Naive B cell (primary cell): ENCODE measurements at regions not wholly inside any gene's neighbourhood (a gene's known extent, or its start where the extent isn't known, plus 50 kb on each side); places are given as distances from the start of the nearest gene placed in this dataset.
"Not testable (repeated sequence)": the region's sequence is repeated elsewhere in the genome, so short reads cannot be mapped to it uniquely, and the experiment has no call there.

Experiments
- ATAC-seq, 2 donors: fragments of 150-1000 bp; cut with Tn5 transposase; 2 replicates each; pipeline ENCODE4 v1.10.0; 2021; ENCODE audit warnings: low read depth in 2 of 2, mild to moderate bottlenecking in 2 of 2, moderate library complexity in 2 of 2
- DNase-seq: peaks from one replicate; pipeline ENCODE4 v3.0.0; 2022
- H3K27ac Mint-ChIP-seq, 6 donors: one replicate each; pipeline ENCODE4 v1.8.0; 2020 to 2022; ENCODE audit warnings: mild to moderate bottlenecking in 6 of 6, mixed read lengths in 6 of 6, moderate library complexity in 5 of 6, inconsistent platforms in 2 of 6
- H3K27me3 Mint-ChIP-seq, 3 donors: one replicate each; pipeline ENCODE4 v1.8.0; 2021 to 2022; ENCODE audit warnings: mixed read lengths in 3 of 3, mild to moderate bottlenecking in 1 of 3
- H3K36me3 Mint-ChIP-seq, 2 donors: one replicate each; pipeline ENCODE4 v1.8.0; 2020 to 2022; ENCODE audit warnings: mixed read lengths in 2 of 2, inconsistent platforms in 1 of 2, mild to moderate bottlenecking in 1 of 2
- H3K4me1 Mint-ChIP-seq, 3 donors: one replicate each; pipeline ENCODE4 v1.8.0; 2020 to 2022; ENCODE audit warnings: mixed read lengths in 3 of 3, inconsistent platforms in 1 of 3, mild to moderate bottlenecking in 1 of 3, moderate library complexity in 1 of 3
- H3K4me3 Mint-ChIP-seq, 8 donors: one replicate each; pipeline ENCODE4 v1.8.0; 2020 to 2022; ENCODE audit warnings: mild to moderate bottlenecking in 8 of 8, mixed read lengths in 8 of 8, moderate library complexity in 8 of 8, inconsistent platforms in 2 of 8
- H3K9me3 Mint-ChIP-seq, 7 donors: one replicate each; pipeline ENCODE4 v1.8.0; 2020 to 2022; ENCODE audit warnings: mixed read lengths in 7 of 7, mild to moderate bottlenecking in 5 of 7, inconsistent platforms in 2 of 7, moderate library complexity in 1 of 7

GRCh38 chr4:9577869-9578268 is 133.7 kb downstream of the DEFB131A start:
- H3K4me3 Mint-ChIP-seq, result not testable (repeated sequence)

DNA sequence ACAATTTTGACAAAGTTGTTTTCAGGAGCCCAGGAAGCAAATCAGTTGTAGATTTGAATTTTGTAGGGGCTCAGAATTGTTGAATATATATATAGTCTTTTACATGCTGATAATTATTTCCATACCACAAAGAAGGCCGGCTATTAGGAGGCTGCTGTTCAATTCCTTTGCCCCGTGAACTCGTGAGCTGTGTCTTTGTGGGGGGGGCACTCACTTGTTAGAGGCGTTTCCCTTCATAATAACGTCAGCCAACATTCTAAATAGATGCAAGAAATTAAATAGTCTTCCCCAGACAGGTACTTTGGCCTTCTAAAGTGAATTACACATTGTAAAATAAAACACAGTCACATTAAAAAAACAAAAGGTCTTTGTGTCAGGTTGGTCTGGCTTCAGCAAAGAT is 138.7 kb downstream of the DEFB131A start:
- not testable (repeated sequence) for H3K4me3 Mint-ChIP-seq, H3K27me3 Mint-ChIP-seq, H3K27ac Mint-ChIP-seq, H3K4me1 Mint-ChIP-seq, DNase-seq, ATAC-seq
- Mint-ChIP-seq H3K9me3 (peaks cover 13 to 29% (median 20%) of the 10 kb centered on the region in 7 donors), H3K36me3 (peaks cover 4 to 13% of the 10 kb centered on the region in 2 donors)

More at GRCh38 chr4:9577869-9578268, 133.7 kb downstream of the DEFB131A start:
- not testable (repeated sequence) for ATAC-seq, H3K27me3 Mint-ChIP-seq, DNase-seq, H3K27ac Mint-ChIP-seq, H3K4me1 Mint-ChIP-seq
- peaks cover 9 to 25% of the 10 kb centered on the region in 2 donors for H3K36me3 Mint-ChIP-seq
- peaks cover 20 to 54% (median 29%) of the 10 kb centered on the region in 7 donors for H3K9me3 Mint-ChIP-seq

DNA sequence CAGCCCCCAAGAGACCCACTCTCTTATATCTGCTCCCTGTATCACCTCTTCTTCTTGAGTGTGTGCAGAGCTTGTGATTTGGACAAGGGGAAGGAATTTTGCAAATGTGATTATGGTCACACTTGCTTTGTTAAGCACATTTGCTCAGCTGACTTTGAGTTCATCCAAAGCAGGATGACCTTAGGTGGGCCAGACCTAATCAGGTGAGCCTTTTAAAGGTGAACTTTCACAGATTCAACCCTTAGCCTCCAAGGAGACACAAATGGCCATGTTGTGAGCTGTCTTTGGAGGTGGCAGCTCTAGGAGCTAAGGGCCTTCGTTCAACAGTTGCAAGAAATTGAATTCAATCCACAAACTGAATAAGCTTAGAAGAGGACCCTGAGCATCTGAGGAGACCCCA is 147.8 kb downstream of the DEFB131A start:
- no peak for ATAC-seq
- Mint-ChIP-seq H3K9me3 (peaks cover 0 to 9% (median 4%) of the 10 kb centered on the region in 7 donors), H3K4me1 (no peaks in the 10 kb centered on the region), H3K4me3 (no peak overlapping the region), H3K27me3 (no peaks in the 10 kb centered on the region), H3K36me3 (no peaks in the 10 kb centered on the region), H3K27ac (no peak overlapping the region)
- no peak for DNase-seq

DNA sequence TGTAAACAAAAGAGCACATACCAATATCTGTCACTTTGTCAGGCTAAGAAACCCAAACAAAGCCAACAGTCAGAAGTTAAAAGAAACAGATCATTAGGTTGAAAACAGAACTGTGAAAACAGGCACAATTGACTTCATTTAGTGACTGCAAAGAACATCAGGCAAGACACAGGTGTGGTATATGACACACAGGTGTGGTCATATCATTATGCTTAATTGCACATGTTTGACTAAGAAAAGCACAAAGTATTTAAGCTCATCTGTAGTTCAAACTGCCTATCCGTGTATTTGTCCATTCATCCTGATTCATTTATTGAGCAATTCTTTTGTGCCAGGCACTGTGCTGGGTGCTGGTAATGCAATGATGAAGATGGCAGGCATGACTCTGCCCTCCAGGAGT is 150.7 kb downstream of the DEFB131A start:
- H3K4me1 Mint-ChIP-seq, result no peaks in the 10 kb centered on the region
- H3K9me3 Mint-ChIP-seq, result peaks cover 0 to 9% (median 4%) of the 10 kb centered on the region in 7 donors
- no peaks in the 10 kb centered on the region for H3K27me3 Mint-ChIP-seq
- DNase-seq (no peak), ATAC-seq (no peak)
- peak overlapping the region in 1 of 6 donors; percentile 60 for H3K27ac Mint-ChIP-seq
- H3K36me3 Mint-ChIP-seq, result no peaks in the 10 kb centered on the region
- no peak overlapping the region for H3K4me3 Mint-ChIP-seq

DNA sequence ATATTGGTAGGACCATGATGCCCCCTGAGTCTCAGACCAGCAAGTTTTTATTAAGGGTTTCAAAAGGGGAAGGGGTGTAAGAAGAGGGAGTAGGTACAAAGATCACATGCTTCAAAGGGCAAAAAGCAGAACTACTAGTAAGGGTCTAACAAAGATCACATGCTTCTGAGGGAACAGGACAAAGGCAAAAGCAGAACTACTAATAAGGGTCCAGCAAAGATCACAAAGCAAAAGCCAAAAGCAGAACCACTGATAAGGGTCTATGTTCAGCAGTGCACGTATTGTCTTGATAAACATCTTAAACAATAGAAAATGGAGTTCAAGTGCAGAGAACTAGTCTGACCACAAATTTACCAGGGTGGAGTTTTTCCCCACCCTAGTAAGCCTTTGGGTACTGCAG is 151.3 kb downstream of the DEFB131A start:
- not testable (repeated sequence) for H3K36me3 Mint-ChIP-seq, H3K4me3 Mint-ChIP-seq, ATAC-seq, DNase-seq, H3K9me3 Mint-ChIP-seq, H3K4me1 Mint-ChIP-seq, H3K27me3 Mint-ChIP-seq, H3K27ac Mint-ChIP-seq

GRCh38 chr4:9599266-9599665 is 155.1 kb downstream of the DEFB131A start:
- Mint-ChIP-seq H3K9me3 (peaks cover 0 to 9% (median 4%) of the 10 kb centered on the region in 7 donors), H3K27me3 (peaks cover 0 to 6% (median 0%) of the 10 kb centered on the region in 3 donors), H3K36me3 (no peaks in the 10 kb centered on the region), H3K27ac (no peak overlapping the region), H3K4me3 (no peak overlapping the region), H3K4me1 (peaks cover 0 to 6% (median 6%) of the 10 kb centered on the region in 3 donors)
- DNase-seq (no peak), ATAC-seq (no peak)

GRCh38 chr4:9600246-9600645 is 156.0 kb downstream of the DEFB131A start:
- Mint-ChIP-seq H3K9me3 (peaks cover 0 to 8% (median 4%) of the 10 kb centered on the region in 7 donors), H3K27ac (no peak overlapping the region), H3K4me3 (no peak overlapping the region), H3K27me3 (peaks cover 0 to 13% (median 0%) of the 10 kb centered on the region in 3 donors), H3K4me1 (peaks cover 0 to 13% (median 13%) of the 10 kb centered on the region in 3 donors), H3K36me3 (no peaks in the 10 kb centered on the region)
- ATAC-seq (no peak), DNase-seq (no peak)

DNA sequence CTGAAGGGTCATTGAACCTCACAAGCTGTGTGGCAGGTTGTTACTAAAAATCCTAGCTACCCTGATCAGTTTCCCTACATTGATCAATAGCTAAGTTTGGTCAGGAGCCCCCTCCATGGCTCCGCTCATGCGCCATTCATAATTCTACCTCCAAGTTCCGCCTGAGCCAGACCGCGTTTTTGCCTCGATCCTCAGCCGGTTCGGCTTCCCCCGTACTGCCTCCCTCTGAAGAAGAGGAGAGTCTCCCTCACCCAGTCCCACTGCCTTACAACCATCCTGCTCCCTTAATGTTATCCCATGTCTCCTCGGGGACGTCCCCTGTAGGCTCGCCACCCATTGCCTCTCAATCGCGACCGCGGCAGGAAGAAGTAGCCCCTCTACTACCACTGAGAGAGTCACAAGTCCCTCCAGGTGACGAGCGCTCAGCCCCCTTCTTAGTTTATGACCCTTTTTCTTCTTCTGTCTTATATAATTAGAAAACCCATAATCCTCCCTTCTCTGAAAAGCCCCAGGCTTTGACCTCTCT is 158.2 kb downstream of the DEFB131A start:
- Mint-ChIP-seq H3K4me3 (peak overlapping the region in 1 of 8 donors; percentile 35), H3K9me3 (peaks cover 0 to 4% (median 0%) of the 10 kb centered on the region in 7 donors), H3K36me3 (no peaks in the 10 kb centered on the region), H3K27ac (peak overlapping the region in 1 of 6 donors; percentile 79), H3K4me1 (peaks cover 0 to 13% (median 13%) of the 10 kb centered on the region in 3 donors), H3K27me3 (peaks cover 0 to 13% (median 5%) of the 10 kb centered on the region in 3 donors)
- no peak for DNase-seq
- no peak for ATAC-seq

- peaks cover 0 to 13% (median 5%) of the 10 kb centered on the region in 3 donors for H3K27me3 Mint-ChIP-seq
- H3K36me3 Mint-ChIP-seq, H3K9me3 Mint-ChIP-seq, ATAC-seq, DNase-seq: not testable (repeated sequence)
- H3K27ac Mint-ChIP-seq, result peak overlapping the region in 4 of 6 donors; percentile 42 to 87 (median 70)
- H3K4me3 Mint-ChIP-seq, result peak overlapping the region in 6 of 8 donors; percentile 3 to 83 (median 43)
- peaks cover 0 to 13% (median 13%) of the 10 kb centered on the region in 3 donors for H3K4me1 Mint-ChIP-seq
Observed at GRCh38 chr4:9604031-9604892, 160.0 kb downstream of the DEFB131A start.

DNA sequence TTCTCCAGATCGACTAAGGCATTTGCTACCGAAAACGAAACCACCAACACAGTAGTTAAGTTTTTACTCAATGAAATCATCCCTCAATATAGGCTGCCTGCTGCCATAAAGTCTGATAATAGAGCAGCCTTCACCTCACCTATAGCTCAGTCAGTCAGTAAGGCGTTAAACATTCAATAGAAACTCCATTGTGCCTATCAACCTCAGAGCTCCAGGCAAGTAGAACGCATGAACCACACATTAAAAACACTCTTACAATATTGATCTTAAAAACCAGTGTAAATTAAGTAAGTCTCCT is 160.6 kb downstream of the DEFB131A start:
- peaks cover 0 to 13% (median 13%) of the 10 kb centered on the region in 3 donors for H3K4me1 Mint-ChIP-seq

GRCh38 chr4:9608300-9608699 is 164.1 kb downstream of the DEFB131A start:
- Mint-ChIP-seq H3K27ac (no peak overlapping the region), H3K4me3 (no peak overlapping the region), H3K36me3 (no peaks in the 10 kb centered on the region), H3K27me3 (peaks cover 0 to 7% (median 5%) of the 10 kb centered on the region in 3 donors), H3K4me1 (peaks cover 0 to 13% (median 8%) of the 10 kb centered on the region in 3 donors), H3K9me3 (peaks cover 0 to 4% (median 0%) of the 10 kb centered on the region in 7 donors)
- ATAC-seq (no peak), DNase-seq (no peak)

More for the DNA sequence above, 160.6 kb downstream of the DEFB131A start:
- ATAC-seq, DNase-seq, H3K9me3 Mint-ChIP-seq, H3K36me3 Mint-ChIP-seq: not testable (repeated sequence)
- peaks cover 0 to 13% (median 5%) of the 10 kb centered on the region in 3 donors for H3K27me3 Mint-ChIP-seq
- H3K27ac Mint-ChIP-seq, result peak overlapping the region in 2 of 6 donors; percentile 56 to 87
- H3K4me3 Mint-ChIP-seq, result peak overlapping the region in 4 of 8 donors; percentile 38 to 83 (median 56)

DNA sequence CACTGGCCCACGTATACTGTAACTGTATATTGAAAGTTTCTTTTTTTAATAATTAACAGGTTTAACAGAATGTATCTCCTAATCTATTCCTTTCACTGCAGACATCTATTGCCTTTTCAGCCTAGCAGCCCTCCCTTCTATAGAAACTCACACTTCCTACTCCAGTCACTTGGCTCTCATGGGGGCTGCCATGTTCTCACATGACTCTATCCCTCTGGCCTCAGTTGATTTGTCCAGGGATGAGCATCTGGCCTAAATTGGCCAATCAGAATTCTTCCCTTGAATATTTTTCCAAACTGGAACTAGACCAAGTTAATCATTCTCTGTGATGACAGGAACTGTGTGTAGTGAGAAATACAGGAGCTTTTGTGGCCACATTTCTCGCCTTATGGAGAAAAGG is 166.1 kb downstream of the DEFB131A start:
- not testable (repeated sequence) for H3K27me3 Mint-ChIP-seq

GRCh38 chr4:9611101-9611500 is 166.9 kb downstream of the DEFB131A start:
- Mint-ChIP-seq H3K27ac (no peak overlapping the region), H3K4me1 (no peaks in the 10 kb centered on the region), H3K36me3 (no peaks in the 10 kb centered on the region), H3K27me3 (no peaks in the 10 kb centered on the region), H3K9me3 (peaks cover 0 to 4% (median 0%) of the 10 kb centered on the region in 7 donors), H3K4me3 (no peak overlapping the region)
- ATAC-seq (no peak), DNase-seq (no peak)

More for the DNA sequence above, 166.1 kb downstream of the DEFB131A start:
- H3K36me3 Mint-ChIP-seq, DNase-seq, H3K9me3 Mint-ChIP-seq, H3K4me3 Mint-ChIP-seq, H3K27ac Mint-ChIP-seq, H3K4me1 Mint-ChIP-seq, ATAC-seq: not testable (repeated sequence)

GRCh38 chr4:9636411-9636810 is 145.0 kb upstream of the DRD5 start:
- not testable (repeated sequence) for DNase-seq, H3K4me1 Mint-ChIP-seq, ATAC-seq, H3K27ac Mint-ChIP-seq, H3K4me3 Mint-ChIP-seq, H3K9me3 Mint-ChIP-seq, H3K36me3 Mint-ChIP-seq, H3K27me3 Mint-ChIP-seq
